ENCODE measurements at regions not wholly inside any gene's neighbourhood (a gene's known extent, or its start where the extent isn't known, plus 50 kb on each side); places are given as distances from the start of the nearest gene placed in this dataset.
"Not testable (repeated sequence)": the region's sequence is repeated elsewhere in the genome, so short reads cannot be mapped to it uniquely, and the experiment has no call there.

DNA sequence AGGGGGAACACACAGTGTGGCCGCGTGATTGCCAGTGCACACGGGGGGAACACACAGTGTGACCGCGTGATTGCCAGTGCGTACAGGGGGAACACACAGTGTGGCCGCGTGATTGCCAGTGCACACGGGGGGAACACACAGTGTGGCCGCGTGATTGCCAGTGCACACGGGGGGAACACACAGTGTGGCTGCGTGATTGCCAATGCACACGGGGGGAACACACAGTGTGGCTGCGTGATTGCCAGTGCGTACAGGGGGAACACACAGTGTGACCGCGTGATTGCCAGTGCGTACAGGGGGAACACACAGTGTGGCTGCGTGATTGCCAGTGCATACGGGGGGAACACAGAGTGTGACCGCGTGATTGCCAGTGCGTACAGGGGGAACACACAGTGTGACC lies 140.3 kb downstream of the RTP5 start:
- not testable (repeated sequence) for DNase-seq

GRCh38 chr2:242010252-242011166 lies 141.0 kb downstream of the RTP5 start:
- DNase-seq: not testable (repeated sequence)

DNA sequence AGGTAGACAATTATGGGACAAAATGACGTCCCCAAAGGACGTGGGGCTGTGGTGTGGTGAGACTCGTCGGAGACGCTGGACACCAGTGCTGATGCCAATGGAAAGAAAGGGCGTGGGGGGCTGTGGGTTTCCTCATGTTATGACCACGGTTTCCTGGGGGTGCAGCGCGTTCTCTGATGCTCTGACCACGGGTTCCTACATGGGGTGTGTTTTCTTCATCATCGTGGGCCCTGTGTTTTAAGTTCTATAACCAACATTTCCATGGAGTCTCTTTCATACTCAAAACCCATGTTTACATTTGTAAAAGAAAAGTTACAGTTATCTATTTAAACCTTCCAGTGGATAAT lies 141.6 kb downstream of the RTP5 start:
- DNase-seq: no peak

GRCh38 chr2:242011516-242011915 lies 142.0 kb downstream of the RTP5 start:
- no peak for DNase-seq

DNA sequence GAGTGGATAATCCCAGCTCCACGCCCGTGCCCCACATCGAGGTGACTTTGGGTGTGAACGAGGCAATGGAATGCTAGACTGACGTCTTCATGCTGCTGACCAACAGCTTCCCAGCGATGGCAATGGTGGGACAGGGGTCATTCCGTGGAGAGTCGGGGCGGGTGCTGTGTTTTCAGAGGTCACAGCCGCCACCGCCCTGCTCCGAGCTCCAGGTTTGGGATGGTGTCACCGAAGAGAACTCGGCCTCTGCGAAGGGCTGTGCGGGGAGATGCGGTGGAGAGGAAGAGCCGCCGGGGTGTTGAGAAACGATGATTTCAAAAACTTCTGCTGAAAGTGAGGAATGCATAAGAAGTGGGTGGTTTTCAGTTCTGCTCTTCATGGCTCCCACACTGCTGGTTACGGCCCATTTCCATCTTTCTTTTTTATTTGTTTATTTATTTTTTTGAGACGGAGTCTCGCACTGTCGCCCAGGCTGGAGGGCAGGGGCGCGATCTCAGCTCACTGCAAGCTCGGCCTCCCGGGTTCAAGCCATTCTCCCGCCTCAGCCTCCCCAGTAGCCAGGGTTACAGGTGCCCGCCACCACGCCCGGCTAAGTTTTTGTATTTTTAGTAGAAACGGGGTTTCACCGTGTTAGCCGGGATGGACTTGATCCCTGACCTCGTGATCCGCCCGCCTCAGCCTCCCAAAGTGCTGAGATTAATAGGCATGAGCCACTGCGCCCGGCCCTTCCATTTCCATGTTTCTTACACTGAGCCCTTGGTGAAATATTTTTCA lies 142.6 kb downstream of the RTP5 start:
- no peak for DNase-seq

- DNase-seq: no peak
Observed at GRCh38 chr2:242012956-242013764, 143.6 kb downstream of the RTP5 start.

DNA sequence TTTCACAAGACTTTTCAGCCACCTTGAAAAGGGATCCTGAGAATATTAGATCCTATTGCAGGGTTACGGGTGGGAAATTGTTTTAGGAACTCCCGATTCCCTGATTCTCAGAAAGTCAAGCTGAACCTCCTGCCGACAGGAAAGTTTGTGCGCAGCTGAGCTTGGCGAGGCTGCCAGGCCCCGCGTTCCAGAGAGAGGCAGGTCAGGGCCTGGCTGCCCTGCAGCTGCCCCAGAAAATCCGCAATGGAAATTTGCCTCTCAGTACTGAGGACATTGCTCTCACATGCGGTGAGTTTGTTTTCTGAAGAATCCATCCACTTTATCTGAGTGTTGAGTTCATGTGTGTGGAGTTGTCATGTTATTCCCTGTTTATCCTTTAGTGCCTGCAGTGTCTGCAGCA lies 144.2 kb downstream of the RTP5 start:
- no peak for DNase-seq

DNA sequence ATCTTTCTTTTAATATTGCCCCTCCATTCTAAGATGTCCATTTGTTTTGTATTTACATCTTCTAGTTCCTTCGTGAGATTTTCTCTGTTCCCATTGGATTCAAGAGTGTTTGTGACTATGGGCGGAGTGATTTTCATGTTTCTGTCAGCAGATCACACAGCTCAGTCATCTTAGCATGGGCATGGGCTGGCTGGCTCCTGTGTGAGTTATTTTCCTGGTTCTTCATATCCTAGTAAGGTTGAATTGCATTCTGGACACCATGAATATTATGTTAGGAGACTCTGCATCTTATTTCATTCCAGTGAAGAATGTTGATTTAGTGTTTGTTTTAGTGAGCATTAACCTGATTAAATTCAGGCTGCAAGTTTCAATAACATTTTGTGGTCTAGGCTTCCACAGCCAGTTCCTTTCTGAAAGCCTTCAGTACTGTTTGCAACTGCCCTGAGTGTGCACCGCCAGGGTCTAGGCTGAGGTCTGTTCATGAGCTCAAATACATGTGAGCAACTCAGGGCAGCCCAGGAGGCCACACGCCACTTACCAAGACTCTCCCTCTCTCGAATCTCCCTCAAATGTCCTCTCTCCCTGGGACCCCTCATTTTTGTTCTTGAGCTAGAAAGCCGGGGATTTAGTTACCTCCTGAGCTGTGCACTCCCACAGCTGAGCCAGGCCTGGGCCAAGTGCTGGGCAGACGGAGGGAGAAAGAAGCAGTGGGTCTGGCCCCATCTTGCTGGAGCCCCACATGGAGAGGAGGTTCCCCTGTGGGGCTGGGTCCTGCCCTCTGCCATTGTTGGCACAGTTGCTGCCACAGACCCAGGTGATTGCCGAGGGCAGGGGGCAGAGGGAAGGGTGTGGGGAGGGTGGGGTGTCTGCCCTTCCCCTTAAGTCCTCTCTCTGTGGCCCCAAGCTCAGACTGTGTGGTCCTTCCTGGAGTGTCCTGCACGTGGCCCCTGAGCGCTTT lies 145.9 kb downstream of the RTP5 start:
- no peak for DNase-seq

DNA sequence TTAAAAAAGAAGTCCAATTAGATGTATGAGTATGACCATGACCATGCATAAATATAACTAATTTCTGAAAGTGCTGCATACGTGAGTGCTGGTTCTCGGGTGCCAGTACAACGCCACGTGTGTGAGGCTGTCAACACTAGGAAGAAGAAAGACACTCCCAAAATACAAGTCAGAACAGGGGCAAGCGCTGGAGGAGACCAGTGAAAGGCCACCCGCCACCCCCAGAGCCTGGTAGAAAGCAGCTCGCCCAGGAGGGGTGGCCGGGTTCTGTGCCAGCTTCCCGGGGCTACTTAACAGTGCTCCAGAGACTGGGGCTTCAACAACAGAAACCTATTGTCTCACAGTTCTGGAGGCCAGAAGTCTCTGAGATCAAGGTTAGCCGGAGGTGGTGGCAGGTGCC lies 147.6 kb downstream of the RTP5 start:
- DNase-seq: no peak

DNA sequence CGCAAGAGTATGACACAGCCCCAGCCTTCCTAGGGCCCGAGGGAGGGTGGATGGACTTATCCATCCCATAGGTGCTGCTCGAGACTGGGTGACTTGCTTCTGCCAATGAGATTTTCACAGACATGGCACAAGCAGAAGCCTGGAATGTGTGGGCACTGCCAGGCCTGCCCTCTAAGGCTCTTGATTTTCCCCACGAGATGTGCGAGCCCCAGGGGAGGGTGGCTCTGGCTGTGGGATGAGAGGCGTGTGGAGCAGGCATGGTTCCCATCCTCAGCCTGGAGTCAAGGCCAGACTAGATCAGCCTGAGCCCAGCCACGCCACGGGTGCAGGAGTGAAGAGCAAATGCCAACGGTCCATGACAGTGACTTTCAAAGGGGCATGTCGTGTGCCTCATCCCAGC lies 148.9 kb downstream of the RTP5 start:
- not testable (repeated sequence) for DNase-seq

GRCh38 chr2:242019344-242019743 lies 149.8 kb downstream of the RTP5 start:
- no peak for DNase-seq

DNA sequence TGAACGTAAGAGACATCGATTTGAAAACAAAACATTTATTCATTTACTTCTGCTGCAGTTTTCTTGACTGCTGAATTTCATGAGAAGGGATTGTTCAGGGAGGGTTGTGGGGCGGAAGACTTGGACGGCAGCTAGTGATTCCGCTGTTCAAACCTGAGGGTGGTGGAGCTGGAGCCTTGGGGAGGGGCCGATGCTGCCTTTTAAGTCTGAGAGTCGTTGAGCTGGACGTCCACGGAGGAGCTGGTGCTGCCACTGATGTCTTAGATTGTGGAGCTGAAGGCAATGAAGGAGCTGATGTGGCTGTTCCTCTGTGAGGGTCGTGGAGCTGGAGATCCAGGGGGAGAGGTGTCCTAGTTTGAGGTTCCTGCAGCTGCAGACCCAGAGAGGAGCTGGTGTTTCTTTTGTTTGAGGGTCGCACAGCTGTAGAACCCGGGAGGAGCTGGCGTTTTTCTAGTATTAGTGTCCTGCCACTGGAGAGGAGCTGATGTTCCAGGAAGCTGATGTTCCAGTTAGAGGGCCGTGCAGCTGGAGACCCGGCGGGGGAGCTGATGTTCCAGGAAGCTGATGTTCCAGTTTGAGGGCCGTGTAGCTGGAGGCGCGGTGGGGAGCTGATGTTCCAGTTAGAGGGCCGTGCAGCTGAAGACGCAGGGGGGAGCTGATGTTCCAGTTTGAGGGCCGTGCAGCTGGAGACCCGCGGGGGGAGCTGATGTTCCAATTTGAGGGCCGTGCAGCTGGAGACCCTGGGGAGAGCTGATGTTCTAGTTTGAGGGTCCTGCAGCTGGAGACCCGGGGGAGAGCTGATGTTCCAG lies 150.9 kb downstream of the RTP5 start:
- DNase-seq: peak; percentile 1

- DNase-seq: no peak
Observed at GRCh38 chr2:242022550-242023290, 153.2 kb downstream of the RTP5 start.

DNA sequence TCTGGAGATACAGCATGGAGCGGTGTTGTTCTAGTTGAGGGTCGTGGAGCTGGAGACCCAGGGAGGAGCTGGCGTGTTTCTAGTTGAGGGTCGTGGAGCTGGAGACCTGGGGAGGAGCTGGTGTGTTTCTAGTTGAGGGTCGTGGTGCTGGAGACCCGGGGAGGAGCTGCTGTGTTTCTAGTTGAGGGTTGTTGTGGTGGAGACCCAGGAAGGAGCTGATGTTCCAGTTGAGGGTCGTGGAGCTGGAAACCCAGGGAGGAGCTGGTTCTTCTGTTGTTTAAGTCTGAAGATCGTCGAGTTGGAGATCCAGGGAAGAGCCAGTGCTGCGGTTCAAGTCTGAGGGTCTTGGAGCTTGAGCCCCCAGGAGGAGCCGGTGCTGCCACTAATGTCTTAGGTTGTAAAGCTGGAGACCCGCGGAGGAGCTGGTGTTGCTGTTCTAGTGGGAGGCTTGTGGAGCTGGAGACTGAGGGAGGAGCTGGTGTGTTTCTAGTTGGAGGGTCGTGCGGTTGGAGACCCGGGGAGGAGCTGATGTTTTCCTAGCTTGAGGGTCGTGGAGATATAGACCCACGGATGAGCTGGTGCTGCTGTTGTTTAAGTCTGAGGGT lies 155.3 kb downstream of the RTP5 start:
- DNase-seq: no peak

GRCh38 chr2:242027676-242028450 lies 158.3 kb downstream of the RTP5 start:
- DNase-seq: no peak

DNA sequence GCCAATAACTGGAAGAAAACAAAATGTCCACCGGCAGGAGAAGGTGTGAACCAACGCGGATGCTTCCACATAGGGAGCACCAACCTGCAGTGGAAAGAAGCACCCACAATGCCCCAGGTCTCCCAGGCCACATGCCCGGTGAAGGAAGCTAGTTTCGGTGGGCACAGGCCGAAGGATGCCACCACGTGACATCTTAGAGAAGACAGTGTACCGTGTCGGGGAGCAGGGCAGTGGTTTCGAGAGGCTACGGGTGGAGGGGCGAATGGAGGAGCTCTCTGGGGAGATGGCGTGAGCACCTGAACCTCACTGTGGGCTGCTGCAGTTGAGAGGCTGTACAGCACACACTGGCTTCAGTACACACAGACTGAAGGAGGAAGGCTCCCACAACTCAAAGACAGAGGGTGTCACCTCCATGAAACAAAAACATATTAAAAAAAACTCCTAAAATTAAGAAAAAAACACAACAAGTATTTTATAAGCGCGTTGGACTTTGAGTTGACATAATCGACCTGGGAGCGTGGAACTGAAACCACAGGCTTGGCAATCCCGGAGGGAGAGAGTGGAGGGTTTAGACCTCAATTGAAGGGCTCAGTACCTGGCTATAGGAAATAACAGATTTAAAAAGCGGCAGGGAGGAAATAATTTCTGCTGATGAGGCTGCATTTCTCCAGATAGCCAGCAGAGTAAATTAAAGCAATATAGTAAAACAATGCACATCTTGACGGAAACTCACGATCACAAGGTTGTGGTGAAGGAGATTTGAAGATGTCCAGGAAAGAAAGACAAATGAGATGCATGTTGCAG lies 160.1 kb downstream of the RTP5 start:
- no peak for DNase-seq

- no peak for DNase-seq
Observed at GRCh38 chr2:242030226-242030575, 160.7 kb downstream of the RTP5 start.

- no peak for DNase-seq
Observed at GRCh38 chr2:242030858-242031257, 161.3 kb downstream of the RTP5 start.

Data from midbrain (tissue), 1 donor.